H9 (cell line): ENCODE measurements at regions not wholly inside any gene's neighbourhood (a gene's known extent, or its start where the extent isn't known, plus 50 kb on each side); places are given as distances from the start of the nearest gene placed in this dataset.

Source experiments
- DNase-seq: peaks from one replicate; pipeline ENCODE4 v3.0.0-alpha.2; 2017
- H2AFZ ChIP-seq: one replicate; pipeline ENCODE4 v1.6.1; 2013; ENCODE audit warnings: mild to moderate bottlenecking, low read length, control low read depth, moderate library complexity
- H2AK5ac ChIP-seq: 2 replicates; pipeline ENCODE4 v1.6.1; 2013; ENCODE audit warnings: low read length, control low read depth, mixed read lengths; ENCODE audit not compliant: insufficient read length
- H2BK120ac ChIP-seq: one replicate; pipeline ENCODE4 v1.6.1; 2013; ENCODE audit warnings: low read depth, mild to moderate bottlenecking, low read length, control low read depth, inconsistent platforms; ENCODE audit not compliant: poor library complexity, severe bottlenecking
- H2BK12ac ChIP-seq: 2 replicates; pipeline ENCODE4 v1.6.1; 2013; ENCODE audit warnings: low read length, control low read depth, mixed read lengths, low read depth; ENCODE audit not compliant: insufficient read length
- H2BK15ac ChIP-seq: 2 replicates; pipeline ENCODE4 v1.6.1; 2013; ENCODE audit warnings: low read depth, low read length, control low read depth
- H2BK20ac ChIP-seq: one replicate; pipeline ENCODE4 v1.6.1; 2013; ENCODE audit warnings: low read depth, mild to moderate bottlenecking, low read length, control low read depth, inconsistent platforms; ENCODE audit not compliant: poor library complexity, severe bottlenecking
- H2BK5ac ChIP-seq: 2 replicates; pipeline ENCODE4 v1.6.1; 2013; ENCODE audit warnings: low read length, control low read depth, mixed read lengths; ENCODE audit not compliant: insufficient read length
- H3K14ac ChIP-seq: 2 replicates; pipeline ENCODE4 v1.6.1; 2013; ENCODE audit warnings: low read length, control low read depth; ENCODE audit not compliant: insufficient read depth
- H3K18ac ChIP-seq: 2 replicates; pipeline ENCODE4 v1.6.1; 2013; ENCODE audit warnings: low read depth, mild to moderate bottlenecking, mixed read lengths, low read length, control low read depth; ENCODE audit not compliant: insufficient read length
- H3K23ac ChIP-seq: 2 replicates; pipeline ENCODE4 v1.6.1; 2013; ENCODE audit warnings: low read length, control low read depth, mixed read lengths, low read depth; ENCODE audit not compliant: insufficient read length
- H3K23me2 ChIP-seq: 2 replicates; pipeline ENCODE4 v1.6.1; 2013; ENCODE audit warnings: low read depth, mild to moderate bottlenecking, mixed read lengths, low read length, control low read depth; ENCODE audit not compliant: insufficient read length, poor library complexity, severe bottlenecking
- H3K27ac ChIP-seq: 2 replicates; pipeline ENCODE4 v1.5.1; 2013; ENCODE audit warnings: low read length, control low read depth, mixed read lengths, low read depth; ENCODE audit not compliant: insufficient read length
- H3K27me3 ChIP-seq: 2 replicates; pipeline ENCODE4 v1.6.1; 2013; ENCODE audit warnings: low read length, control low read depth, inconsistent platforms; ENCODE audit not compliant: insufficient read depth
- H3K4ac ChIP-seq: 2 replicates; pipeline ENCODE4 v1.6.1; 2013; ENCODE audit warnings: low read depth, mild to moderate bottlenecking, control low read depth, inconsistent platforms, low read length, moderate library complexity
- H3K4me1 ChIP-seq: 2 replicates; pipeline ENCODE4 v1.6.1; 2013; ENCODE audit warnings: low read length, control low read depth, inconsistent platforms; ENCODE audit not compliant: insufficient read depth
- H3K4me2 ChIP-seq: 2 replicates; pipeline ENCODE4 v1.6.1; 2013; ENCODE audit warnings: low read length, control low read depth, mixed read lengths; ENCODE audit not compliant: insufficient read length, insufficient read depth
- H3K56ac ChIP-seq: 2 replicates; pipeline ENCODE4 v1.6.1; 2013; ENCODE audit warnings: low read depth, mild to moderate bottlenecking, mixed read lengths, low read length, control low read depth; ENCODE audit not compliant: insufficient read length
- H3K79me1 ChIP-seq: 2 replicates; pipeline ENCODE4 v1.6.1; 2013; ENCODE audit warnings: low read depth, mild to moderate bottlenecking, moderate library complexity, low read length, control low read depth, inconsistent platforms; ENCODE audit not compliant: insufficient read depth, poor library complexity, severe bottlenecking
- H3K79me2 ChIP-seq: 2 replicates; pipeline ENCODE4 v1.6.1; 2013; ENCODE audit warnings: low read length, control low read depth, inconsistent platforms; ENCODE audit not compliant: insufficient read depth
- H3K9ac ChIP-seq: 2 replicates; pipeline ENCODE4 v1.6.1; 2013; ENCODE audit warnings: low read length, control low read depth, mixed read lengths; ENCODE audit not compliant: insufficient read length; ENCODE audit errors: extremely low read depth
- H3K9me3 ChIP-seq: one replicate; pipeline ENCODE4 v1.6.1; 2013; ENCODE audit warnings: low read depth, low read length, inconsistent platforms; ENCODE audit not compliant: control insufficient read depth
- H3T11ph ChIP-seq: one replicate; pipeline ENCODE4 v1.6.1; 2013; ENCODE audit warnings: mild to moderate bottlenecking, low read length, control low read depth, inconsistent platforms
- H4K20me1 ChIP-seq: one replicate; pipeline ENCODE4 v1.6.1; 2013; ENCODE audit not compliant: control insufficient read depth, insufficient read length, insufficient read depth
- H4K5ac ChIP-seq: 2 replicates; pipeline ENCODE4 v1.6.1; 2013; ENCODE audit warnings: low read depth, mild to moderate bottlenecking, mixed read lengths, low read length, control low read depth; ENCODE audit not compliant: insufficient read length
- H4K8ac ChIP-seq: replicated peaks from 2 replicates; pipeline ENCODE4 v1.6.1; 2013; ENCODE audit warnings: low read length, control low read depth, mixed read lengths, low read depth; ENCODE audit not compliant: insufficient read length
- H4K91ac ChIP-seq: 2 replicates; pipeline ENCODE4 v1.6.1; 2013; ENCODE audit warnings: low read depth, mild to moderate bottlenecking, moderate library complexity, mixed read lengths, low read length, control low read depth; ENCODE audit not compliant: insufficient read length
- H3K27ac Mint-ChIP-seq, 3 experiments: 2 replicates in 2 of 3; 3 replicates in 1 of 3; pipeline ENCODE4 v1.8.0; 2020 to 2021; ENCODE audit warnings: mixed read lengths in 3 of 3, mild to moderate bottlenecking in 1 of 3, moderate library complexity in 1 of 3
- H3K27me3 Mint-ChIP-seq: 2 replicates; pipeline ENCODE4 v1.8.0; 2021; ENCODE audit warnings: low read depth, mild to moderate bottlenecking, moderate library complexity, mixed read lengths
- H3K36me3 Mint-ChIP-seq, 3 experiments: 2 replicates in 2 of 3; 3 replicates in 1 of 3; pipeline ENCODE4 v1.8.0; 2020 to 2021; ENCODE audit warnings: low read depth in 3 of 3, mixed read lengths in 3 of 3; ENCODE audit not compliant: insufficient read depth in 1 of 3
- H3K4me1 Mint-ChIP-seq, 2 experiments: 2 replicates each; pipeline ENCODE4 v1.8.0; 2020; ENCODE audit warnings: mixed read lengths in 2 of 2
- H3K4me3 Mint-ChIP-seq, 2 experiments: 2 replicates in 1 of 2; 3 replicates in 1 of 2; pipeline ENCODE4 v1.8.0; 2020 to 2021; ENCODE audit warnings: mild to moderate bottlenecking in 2 of 2, mixed read lengths in 2 of 2, moderate library complexity in 1 of 2
- H3K9me3 Mint-ChIP-seq, 2 experiments: 2 replicates in 1 of 2; 3 replicates in 1 of 2; pipeline ENCODE4 v1.8.0; 2020; ENCODE audit warnings: mild to moderate bottlenecking in 2 of 2, mixed read lengths in 2 of 2, moderate library complexity in 1 of 2
- CTCF ChIP-seq: fragments of 200-600 bp; sonication (generic); conservative IDR thresholded peaks from 3 replicates; pipeline ENCODE4 v1.8.0; 2021; ENCODE audit warnings: antibody characterized with exemption, mild to moderate bottlenecking
- WGBS: extraction: QIAGEN DNeasy Blood & Tissue Kit; methylation state at CpG from one replicate; pipeline ENCODE4 v1.1.7; 2013; ENCODE audit warnings: missing lambda C conversion rate, low lambda C conversion rate, mixed read lengths; ENCODE audit not compliant: insufficient read length; ENCODE audit errors: extremely low coverage; 5-methylcytosine and 5-hydroxymethylcytosine counted together

- Histone ChIP-seq H3K27ac (no peak overlapping the region), H4K91ac (no peak overlapping the region), H3K23ac (no peak overlapping the region), H2BK12ac (no peak overlapping the region), H3K18ac (no peak overlapping the region), H3K56ac (no peak overlapping the region), H2BK15ac (no peak overlapping the region), H3K4ac (no peak overlapping the region), H3K4me1 (no peaks in the 10 kb centered on the region), H4K5ac (no peak overlapping the region), H3K79me2 (no peaks in the 10 kb centered on the region), H3T11ph (no peak overlapping the region), H3K9ac (no peak overlapping the region), H3K79me1 (no peaks in the 10 kb centered on the region), H2AFZ (no peak overlapping the region), H3K27me3 (no peaks in the 10 kb centered on the region), H4K8ac (no peak overlapping the region), H3K9me3 (no peaks in the 10 kb centered on the region), H3K14ac (no peak overlapping the region), H2AK5ac (no peak overlapping the region), H2BK20ac (no peak overlapping the region), H3K23me2 (no peaks in the 10 kb centered on the region), H3K4me2 (no peak overlapping the region), H4K20me1 (no peaks in the 10 kb centered on the region), H2BK5ac (no peak overlapping the region), H2BK120ac (no peak overlapping the region)
- Mint-ChIP-seq H3K27me3 (peaks cover 8% of the 10 kb centered on the region), H3K4me3 (no peak overlapping the region), H3K27ac (no peak overlapping the region), H3K4me1 (peaks cover 3 to 6% of the 10 kb centered on the region in 2 experiments; a peak in 3 of 4 replicates), H3K9me3 (no peaks in the 10 kb centered on the region), H3K36me3 (no peaks in the 10 kb centered on the region)
- no CpG with 5 or more reads among the region's 8 CpGs for WGBS
- no peak for DNase-seq
- no peak for TF ChIP-seq CTCF
These were observed 69.6 kb downstream of the GSC start for GRCh38 chr14:94700336-94700735.
